ENCODE measurements at regions not wholly inside any gene's neighbourhood (a gene's known extent, or its start where the extent isn't known, plus 50 kb on each side); places are given as distances from the start of the nearest gene placed in this dataset.

DNA sequence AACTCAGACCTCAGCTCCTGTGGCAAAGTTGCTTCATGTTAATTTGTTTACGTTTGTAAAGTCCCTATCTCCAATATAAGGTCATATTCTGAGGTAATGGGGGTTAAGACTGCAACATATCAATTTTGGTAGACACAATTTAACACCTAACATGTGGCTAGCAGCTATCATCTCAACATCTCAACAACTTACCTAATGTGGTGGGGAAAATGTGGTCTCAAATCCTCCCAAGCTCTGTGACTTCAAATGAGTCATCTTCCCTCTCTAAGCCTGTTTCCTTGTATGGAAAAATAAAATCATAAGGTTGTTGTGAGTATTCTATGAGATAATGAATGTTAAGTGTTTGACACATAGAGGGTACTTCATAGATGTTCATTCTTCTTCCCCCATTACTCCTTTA, 443.3 kb downstream of the CDK5RAP2 start:
- DNase-seq (ENCODE audit: low read depth in 2 of 2) = no peak

DNA sequence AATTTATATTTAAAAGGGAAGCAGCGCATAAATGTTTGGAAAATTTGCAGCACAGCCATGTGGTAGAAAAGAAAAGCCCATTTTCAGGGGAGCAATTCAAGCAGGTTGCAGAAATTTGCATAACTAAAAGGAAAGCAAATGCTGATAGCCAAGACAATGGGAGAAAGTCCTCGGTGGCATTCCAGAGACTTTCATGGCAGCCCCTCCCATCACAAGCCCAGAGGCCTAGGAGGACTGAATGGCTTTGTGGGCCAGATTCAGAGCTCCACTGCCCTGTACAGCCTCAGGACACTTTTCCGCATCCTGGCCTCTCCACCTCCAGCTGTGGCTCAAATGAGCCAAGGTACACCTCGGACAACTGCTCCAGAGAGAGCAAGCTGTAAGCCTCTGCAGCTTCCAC, 462.9 kb downstream of the CDK5RAP2 start:
- DNase-seq (ENCODE audit: low read depth in 2 of 2) = no peak

DNA sequence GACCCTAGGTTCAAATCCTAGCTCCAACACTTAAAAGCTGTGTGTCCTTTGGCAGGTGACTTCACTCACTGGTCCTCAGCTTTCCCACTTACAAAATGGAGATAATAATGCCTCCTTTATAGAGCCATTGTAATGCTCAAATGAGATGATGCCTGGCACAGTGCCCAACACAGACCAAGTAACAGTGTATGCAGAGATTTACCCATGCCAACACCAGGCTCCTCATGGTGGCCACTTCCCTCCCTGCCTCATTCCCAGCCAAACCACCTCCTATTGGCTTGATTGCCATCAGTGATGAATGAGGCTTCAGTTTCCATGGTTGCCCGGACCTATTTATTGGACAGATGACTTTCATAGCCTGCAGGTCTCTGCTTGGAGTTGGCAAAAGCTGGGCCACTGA, 469.4 kb downstream of the CDK5RAP2 start:
- DNase-seq (ENCODE audit: low read depth in 2 of 2) = no peak

DNA sequence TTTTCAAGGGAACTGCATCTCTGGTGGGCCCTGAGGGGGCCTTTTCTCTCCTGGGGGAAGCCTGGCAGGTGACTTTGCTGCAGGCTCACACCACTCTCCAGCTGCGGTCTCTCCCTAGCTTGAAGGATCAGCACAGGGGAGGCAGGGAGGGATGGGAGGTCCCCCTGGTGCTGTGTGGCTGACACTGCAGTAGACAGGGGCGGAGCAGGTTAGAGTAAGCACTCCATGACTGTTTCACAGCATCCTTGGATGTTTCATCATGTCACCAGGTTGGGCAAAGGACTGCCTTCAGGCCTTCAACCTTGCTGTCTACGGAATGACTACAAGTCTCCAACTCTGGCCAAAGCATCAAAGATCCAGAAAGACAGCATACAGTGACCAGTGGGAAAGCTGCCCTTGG, 470.7 kb downstream of the CDK5RAP2 start:
- DNase-seq (ENCODE audit: low read depth in 2 of 2) = no peak

DNA sequence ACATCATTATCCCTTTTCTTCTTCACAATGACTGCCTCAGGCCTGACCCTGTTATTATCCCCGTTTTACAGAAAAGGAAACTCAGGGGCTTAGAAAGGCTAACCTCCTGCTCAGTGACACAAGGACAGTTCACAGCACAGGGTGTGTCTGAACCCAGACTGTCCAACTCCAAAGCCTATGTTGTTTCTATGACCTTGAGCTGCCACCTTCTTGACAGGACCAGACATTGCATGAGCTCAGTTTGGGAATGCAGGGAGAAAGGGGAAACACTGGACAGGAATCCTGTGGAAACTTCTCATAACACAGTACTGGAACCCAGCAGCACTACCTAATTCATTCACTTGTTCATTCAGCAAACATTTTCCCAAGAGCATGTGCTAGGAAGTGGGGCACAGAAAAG, 472.8 kb downstream of the CDK5RAP2 start:
- DNase-seq (ENCODE audit: low read depth in 2 of 2) = no peak

DNA sequence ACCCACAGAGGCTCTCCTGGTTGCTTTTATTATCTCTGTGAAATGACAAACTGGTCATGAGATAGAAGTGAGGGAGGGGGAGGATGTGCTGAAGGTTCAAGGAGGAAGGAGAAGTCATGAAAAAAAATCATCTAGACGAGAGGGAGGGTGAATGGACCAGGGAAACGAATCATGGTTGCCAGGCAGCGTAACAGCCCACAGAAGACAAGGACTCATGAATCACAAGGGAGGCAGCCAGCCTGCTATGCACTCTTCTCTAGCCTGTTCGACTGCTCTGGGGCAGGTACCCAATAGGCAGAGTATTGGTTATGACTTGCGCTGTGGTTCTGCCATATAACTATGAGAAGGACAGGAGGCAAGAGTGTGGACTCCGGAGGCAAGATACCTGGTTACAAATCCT, 475.2 kb downstream of the CDK5RAP2 start:
- DNase-seq (ENCODE audit: low read depth in 2 of 2) = no peak

DNA sequence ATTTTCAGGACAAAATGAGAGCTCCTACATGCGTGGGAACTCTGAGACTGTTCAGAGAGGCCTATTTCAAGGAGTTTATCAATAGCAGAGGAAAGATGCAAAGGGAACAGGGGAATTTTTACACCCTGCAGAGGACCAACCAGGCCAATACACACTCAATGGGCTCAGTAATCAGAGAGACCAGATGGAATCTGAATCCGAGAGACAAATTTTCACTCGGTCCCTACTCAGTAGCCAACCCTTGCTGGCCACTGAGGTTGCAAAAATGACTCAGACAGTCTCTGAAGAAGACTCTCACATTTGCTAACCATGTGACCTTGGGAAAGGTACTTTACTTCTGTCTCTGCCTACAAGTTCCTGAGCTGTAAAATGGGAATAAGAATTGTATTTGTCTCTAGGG, 479.4 kb downstream of the CDK5RAP2 start:
- DNase-seq (ENCODE audit: low read depth in 2 of 2) = no peak

DNA sequence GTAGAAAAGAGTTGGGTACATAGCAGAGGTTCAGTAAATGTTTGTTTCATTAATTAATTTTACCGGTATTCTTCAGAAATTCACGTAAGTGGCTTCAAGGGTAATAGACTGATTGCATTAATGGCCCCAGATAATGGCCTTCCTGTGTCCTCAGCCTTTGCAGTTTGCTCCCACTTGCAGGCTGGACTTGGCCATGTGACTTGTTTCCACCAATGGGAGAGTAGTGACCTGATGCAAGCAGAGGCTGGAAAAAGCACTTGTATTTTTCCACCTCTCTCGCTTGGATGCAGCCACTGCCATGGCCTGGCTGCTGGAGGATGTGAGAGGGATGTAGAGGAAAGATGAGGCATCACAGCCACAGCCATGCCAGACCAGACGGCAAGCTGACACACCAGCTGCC, 480.9 kb downstream of the CDK5RAP2 start:
- no peak for DNase-seq (ENCODE audit: low read depth in 2 of 2)

DNA sequence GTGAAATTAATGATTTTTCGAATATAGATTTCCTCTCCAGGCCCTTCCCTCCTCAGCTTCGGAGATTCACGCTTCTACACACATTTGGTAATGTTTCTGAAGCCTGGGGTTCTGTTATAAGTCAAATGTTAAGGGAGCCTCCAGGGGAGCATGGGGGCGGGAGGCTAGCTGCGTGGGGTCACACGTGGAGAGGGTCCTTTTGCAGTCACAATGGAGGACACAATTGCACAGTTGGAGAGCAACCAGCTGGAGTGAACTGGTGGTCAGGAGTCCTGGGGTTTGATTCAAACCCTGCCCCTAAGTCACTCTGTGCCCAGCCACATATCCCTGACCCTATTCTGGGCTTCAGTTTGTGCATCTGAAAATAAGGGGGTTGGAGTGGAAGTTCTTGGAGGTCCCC, 481.4 kb downstream of the CDK5RAP2 start:
- no peak for DNase-seq (ENCODE audit: low read depth in 2 of 2)

DNA sequence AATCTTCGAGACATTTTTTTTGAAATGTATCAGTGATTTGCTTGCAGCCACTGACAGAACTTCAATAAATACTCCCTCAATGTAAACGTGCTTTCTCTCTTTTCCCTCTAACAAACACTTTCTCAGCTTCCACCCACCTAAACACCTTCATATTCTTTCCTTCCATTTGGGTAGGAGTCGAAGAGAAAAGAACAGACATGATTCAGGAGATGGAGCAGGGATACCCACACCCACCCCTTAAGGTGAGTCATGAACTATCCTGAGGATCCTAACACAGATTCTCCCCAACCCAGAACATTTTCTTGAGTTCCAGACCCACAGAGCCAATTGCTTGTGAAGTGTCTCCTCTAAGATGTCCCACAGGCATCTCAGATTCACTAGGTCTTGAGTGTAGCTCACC, 488.8 kb downstream of the CDK5RAP2 start:
- no peak for DNase-seq (ENCODE audit: low read depth in 2 of 2)

DNA sequence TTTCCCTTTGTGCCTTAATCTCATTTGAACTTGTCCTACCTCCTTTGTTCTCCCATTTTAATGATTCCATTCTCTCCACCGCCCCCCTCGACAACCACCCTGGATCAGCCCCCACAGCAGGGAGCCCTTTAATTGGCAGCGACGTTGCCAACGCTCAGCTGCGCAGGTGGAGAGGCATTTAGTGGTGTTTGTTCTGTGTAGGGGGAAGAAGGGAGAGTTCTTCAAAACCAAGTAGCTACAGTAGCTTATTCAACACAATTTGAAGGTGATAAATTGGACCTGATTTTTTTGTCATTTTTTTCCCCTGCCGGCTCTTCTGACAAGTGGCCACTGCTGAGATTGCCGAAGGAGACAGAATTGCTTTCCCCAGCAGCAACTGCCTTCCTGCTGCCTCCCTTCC, 499.1 kb downstream of the CDK5RAP2 start:
- no peak for DNase-seq (ENCODE audit: low read depth in 2 of 2)

DNA sequence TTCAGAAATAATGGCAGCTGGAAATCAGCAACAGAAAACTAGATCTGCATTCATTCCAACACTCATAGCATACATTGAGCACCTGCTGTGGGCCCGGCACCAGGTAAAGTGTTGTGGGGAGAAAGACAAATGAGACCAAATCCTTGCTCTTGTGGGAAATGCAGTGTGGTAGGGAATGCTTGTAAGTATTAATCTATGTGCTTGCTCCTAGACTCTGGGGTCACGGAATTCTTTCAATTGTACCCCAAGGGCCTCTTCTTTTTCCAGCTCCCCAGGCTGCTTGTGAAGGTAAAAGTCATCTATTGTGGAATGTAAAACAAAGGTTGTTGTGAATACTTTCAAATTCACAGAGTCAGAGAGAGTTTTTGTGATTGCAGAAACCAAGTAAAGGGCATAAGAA, 501.9 kb downstream of the CDK5RAP2 start:
- DNase-seq (ENCODE audit: low read depth in 2 of 2) = no peak

DNA sequence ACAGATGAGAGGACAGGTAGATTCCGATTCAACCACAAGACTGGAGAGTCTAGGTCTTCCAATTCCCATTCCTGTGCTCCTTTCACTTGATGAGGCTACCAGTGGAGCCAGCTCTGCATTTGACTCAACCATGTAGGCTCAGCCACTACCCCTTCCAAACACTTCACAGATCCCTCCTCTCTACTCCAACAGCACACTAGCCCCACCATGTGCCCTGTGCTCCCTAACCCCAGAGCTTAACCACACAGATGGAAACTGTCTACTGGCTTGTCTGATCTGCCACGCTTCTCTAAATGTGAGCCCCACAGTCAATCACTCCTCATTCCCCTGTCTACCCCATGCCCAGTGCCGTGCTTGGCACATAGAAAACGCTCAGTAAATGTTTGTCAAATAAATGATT, 508.2 kb downstream of the CDK5RAP2 start:
- DNase-seq (ENCODE audit: low read depth in 2 of 2) = no peak

DNA sequence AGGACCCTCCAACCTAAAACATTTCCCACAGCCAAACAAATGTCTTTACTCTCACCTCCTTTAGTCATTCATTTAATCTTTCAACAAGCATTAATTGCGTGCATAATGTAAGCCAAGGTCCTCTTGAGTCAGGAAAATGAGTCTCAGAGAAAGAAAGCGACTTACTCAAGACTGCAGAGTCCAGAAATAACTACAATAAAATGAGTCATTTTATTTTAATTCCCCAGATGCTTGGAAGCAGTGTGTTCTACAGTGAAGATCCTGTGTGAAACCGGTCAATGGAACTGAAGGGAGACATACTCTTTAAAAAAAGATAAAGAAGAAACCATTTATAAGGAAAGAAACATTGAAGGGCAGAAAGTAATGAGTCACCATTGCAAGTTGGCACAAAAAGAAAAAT, 513.7 kb downstream of the CDK5RAP2 start:
- DNase-seq (ENCODE audit: low read depth in 2 of 2) = no peak

DNA sequence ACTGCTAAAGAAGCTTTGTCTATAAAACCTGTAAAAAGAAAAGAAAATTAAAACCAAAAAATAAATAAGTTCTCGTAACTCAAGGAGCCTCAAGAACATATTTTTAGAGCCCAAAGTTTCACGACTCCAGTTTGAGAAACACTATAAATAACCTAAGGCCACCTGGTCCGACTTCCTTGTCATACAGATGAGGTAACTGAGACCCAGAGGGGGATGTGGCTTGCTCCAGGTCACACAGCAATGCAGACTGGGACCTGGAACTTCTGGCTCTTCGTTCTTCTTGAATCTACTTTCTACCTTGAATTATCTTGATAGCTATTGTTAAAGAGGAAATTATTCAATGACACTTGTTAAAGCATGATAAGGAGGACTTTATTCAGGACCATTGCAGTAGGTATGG, 514.8 kb downstream of the CDK5RAP2 start:
- no peak for DNase-seq (ENCODE audit: low read depth in 2 of 2)

DNA sequence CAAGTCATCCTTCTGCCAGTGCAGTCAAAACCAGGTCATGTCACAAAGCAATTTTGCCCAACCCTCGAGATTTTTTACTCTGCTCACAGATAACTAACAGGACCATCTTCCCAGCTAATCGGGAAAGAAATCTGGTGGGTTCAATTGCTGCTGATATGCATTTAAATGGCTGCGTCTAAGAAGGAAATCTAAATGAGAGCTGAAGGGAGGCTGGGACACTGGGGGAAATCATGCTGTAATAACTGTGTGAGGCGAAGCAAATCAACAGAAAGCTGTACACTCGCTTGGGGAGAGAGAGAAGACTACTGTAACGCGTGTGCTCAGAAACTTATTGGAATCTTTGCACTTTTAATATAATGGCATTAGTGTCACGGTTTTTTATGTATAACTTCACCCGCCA, 535.0 kb downstream of the CDK5RAP2 start:
- no peak for DNase-seq (ENCODE audit: low read depth in 2 of 2)

DNA sequence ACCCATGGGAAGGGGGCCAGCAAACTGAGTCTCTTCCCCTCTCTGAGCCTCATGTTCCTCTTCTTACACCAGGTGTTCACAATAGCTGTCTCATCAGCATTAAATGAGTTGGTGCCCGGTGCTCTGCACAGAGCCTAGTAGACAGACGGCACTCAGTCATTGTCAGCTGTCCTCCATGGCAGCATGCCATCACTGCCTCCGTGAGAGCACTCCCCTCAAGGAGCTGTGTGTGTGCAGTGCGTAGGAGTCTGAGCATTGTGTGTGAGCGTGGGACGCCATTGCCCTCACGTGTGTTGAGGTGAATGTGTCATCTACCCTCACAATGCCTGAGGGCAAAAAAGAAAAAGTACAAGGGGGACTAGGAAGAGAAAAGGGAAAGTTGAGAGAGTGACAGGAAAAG, 536.5 kb downstream of the CDK5RAP2 start:
- DNase-seq (ENCODE audit: low read depth in 2 of 2) = no peak

DNA sequence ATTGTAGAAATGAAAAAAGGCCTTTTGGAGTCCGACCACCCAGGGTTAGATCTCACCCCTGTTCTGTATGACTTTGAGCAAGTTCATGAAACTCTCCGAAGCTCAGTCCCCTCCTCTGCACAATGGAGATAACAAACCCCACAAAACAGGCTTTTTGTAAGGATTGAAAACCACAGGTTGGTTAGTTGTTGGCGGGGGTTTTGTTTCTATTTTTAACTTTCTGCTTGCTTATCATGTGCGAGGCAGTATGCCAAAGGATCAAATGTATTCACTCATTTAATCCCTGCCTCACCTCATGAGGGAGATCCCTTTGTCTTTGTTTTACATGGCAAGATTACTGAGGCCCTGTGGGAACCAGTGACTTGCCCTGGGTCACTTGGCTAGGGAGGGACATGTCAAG, 539.1 kb downstream of the CDK5RAP2 start:
- DNase-seq (ENCODE audit: low read depth in 2 of 2) = no peak

DNA sequence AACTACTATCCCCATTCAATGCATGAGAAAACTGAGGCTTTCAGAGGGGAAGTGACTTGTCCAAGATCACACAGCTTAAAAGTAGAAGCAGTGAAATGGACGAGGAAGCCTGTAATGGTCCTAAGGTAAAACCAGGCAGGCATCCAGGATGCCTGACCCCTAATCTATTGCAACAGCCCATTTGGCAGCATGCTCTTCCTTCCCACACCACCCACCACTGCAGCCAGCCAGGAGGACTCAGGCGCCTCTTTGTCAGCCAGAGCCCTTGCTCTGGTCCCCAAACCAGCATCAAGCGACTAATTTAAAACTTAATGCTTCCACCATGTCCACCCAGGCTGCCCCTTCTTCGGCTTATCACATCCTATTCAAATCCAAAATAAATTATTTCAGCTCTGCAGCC, 541.6 kb downstream of the CDK5RAP2 start:
- DNase-seq (ENCODE audit: low read depth in 2 of 2) = no peak

DNA sequence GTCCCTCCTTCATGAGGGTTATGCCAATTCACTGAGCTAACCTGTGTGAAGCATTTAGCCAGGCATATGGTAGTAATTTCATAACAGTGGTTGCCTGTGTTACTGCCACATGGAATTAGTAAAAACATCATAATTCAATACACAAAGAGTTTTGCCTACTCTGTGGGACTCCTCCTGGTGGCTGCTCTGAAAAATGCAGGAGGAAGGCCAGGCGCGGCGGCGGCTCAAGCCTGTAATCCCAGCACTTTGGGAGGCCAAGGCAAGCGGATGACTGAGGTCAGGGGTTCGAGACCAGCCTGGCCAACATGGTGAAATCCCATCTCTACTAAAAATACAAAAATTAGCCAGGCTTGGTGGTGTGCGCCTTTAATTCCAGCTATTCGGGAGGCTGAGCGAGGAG, 547.3 kb downstream of the CDK5RAP2 start:
- DNase-seq (ENCODE audit: low read depth in 2 of 2) = no peak

DNA sequence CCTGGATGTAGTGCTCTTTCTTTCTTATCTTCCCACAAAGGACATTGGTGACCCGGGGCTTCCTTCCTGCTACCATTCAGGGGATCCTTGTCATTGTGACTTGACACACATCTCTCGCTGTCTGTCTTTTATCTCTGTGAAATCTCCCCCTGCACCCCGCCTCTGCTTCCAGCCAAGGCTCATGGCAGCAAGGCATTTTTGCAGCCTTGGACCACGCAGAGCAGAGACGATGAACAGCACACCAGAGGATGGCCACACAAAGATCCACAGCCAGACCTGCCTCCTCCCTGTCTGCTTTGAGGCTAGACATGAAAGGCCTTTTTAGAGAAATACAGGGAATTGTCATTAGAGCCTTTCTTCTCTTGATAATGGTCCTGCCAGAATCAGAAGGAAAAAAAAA, 549.1 kb downstream of the CDK5RAP2 start:
- no peak for DNase-seq (ENCODE audit: low read depth in 2 of 2)

DNA sequence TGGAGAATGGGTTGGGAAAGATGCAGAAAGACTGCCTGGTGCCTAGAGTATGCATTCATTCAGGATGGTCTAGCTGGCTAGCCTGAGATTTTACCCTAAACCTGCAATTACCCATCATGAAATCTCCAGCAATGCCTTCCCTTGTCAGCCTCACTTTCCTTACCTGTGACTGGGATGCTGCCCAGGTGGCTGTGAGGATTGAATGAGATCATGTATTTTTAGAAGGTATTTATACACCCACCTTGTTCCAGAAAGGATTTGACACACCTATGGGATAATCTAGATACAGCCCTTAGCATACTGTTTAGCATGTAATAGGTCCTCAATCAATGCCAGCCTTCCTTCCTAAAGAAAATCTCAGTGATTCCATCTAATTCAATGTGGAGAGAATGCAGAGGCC, 561.4 kb downstream of the CDK5RAP2 start:
- DNase-seq (ENCODE audit: low read depth in 2 of 2) = no peak

DNA sequence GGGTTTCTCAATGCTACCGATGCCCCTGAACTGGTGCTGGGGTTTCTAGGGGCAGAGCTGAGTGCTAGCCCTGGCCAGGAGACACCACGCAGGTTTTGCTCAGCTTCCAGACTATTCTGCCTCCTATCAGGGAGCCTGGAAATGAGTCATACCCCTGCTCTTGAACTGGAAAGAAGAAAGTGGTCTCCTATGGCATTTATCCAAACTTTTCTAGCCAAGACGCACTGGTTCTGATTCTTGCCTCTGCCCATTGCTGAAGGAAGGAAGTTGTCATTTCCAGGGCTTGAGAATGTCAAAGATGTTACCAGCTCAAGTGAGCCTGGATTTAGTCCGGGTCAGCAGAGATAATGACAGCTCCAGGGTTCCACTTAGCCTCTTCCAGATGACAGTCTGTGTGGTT, 561.9 kb downstream of the CDK5RAP2 start:
- no peak for DNase-seq (ENCODE audit: low read depth in 2 of 2)

DNA sequence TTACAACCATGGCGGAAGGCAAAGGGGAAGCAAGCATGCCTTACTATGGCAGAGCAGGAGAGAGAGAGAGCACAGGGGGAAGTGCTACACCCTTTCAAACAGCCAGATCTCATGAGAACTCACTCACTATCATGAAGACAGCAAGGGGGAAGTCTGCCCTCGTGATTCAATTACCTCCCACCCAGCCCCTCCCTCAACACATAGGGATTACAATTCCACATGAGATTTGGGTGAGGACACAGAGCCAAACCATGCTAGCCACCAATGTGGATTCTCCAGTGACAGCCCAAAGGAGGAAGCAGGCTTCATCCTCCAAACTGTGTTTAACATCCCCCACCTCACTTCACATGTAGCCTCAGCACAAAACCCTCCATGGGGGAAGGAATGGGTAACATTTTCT, 563.7 kb downstream of the CDK5RAP2 start:
- DNase-seq (ENCODE audit: low read depth in 2 of 2) = no peak

DNA sequence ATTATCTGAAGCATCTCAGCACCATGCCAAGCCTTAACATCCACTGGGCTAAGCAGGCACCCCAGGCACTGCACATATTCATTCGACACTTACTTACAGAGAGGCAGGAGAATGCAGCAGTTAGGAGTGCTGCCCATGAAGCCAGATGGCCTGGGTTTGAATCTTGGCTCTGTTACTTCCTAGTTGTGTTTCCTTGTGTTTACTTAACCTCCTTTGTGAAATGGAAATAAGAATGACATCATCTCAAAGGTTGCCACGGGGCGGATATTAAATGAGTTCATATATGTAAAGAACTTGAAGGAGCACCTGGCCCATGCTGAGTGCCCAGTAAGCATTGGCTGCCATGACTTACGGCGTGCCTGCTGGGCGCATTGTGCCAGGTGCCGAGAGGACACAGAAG, 565.2 kb downstream of the CDK5RAP2 start:
- DNase-seq (ENCODE audit: low read depth in 2 of 2) = no peak

Measured in activated CD4-positive, alpha-beta T cell treated with anti-CD3 and anti-CD28 coated beads for 24 hours (primary cell).